ENCODE measurements at regions not wholly inside any gene's neighbourhood (a gene's known extent, or its start where the extent isn't known, plus 50 kb on each side); places are given as distances from the start of the nearest gene placed in this dataset.

GRCh38 chr3:153275514-153275913 is 113.5 kb downstream of the RAP2B start:
- TF ChIP-seq CTCF (conservative IDR thresholded peaks at IDR 0.05; ENCODE audit: low read length) (no peak), EZH2phosphoT487 (IDR thresholded peaks at IDR 0.05; ENCODE audit: borderline replicate concordance, low read depth, low read length) (no peak)
